H9 (cell line): ENCODE measurements at regions not wholly inside any gene's neighbourhood (a gene's known extent, or its start where the extent isn't known, plus 50 kb on each side); places are given as distances from the start of the nearest gene placed in this dataset.

Experiments used
- DNase-seq: peaks from one replicate; pipeline ENCODE4 v3.0.0-alpha.2; 2017
- H2AFZ ChIP-seq: one replicate; pipeline ENCODE4 v1.6.1; 2013; ENCODE audit warnings: mild to moderate bottlenecking, low read length, control low read depth, moderate library complexity
- H2AK5ac ChIP-seq: 2 replicates; pipeline ENCODE4 v1.6.1; 2013; ENCODE audit warnings: low read length, control low read depth, mixed read lengths; ENCODE audit not compliant: insufficient read length
- H2BK120ac ChIP-seq: one replicate; pipeline ENCODE4 v1.6.1; 2013; ENCODE audit warnings: low read depth, mild to moderate bottlenecking, low read length, control low read depth, inconsistent platforms; ENCODE audit not compliant: poor library complexity, severe bottlenecking
- H2BK12ac ChIP-seq: 2 replicates; pipeline ENCODE4 v1.6.1; 2013; ENCODE audit warnings: low read length, control low read depth, mixed read lengths, low read depth; ENCODE audit not compliant: insufficient read length
- H2BK15ac ChIP-seq: 2 replicates; pipeline ENCODE4 v1.6.1; 2013; ENCODE audit warnings: low read depth, low read length, control low read depth
- H2BK20ac ChIP-seq: one replicate; pipeline ENCODE4 v1.6.1; 2013; ENCODE audit warnings: low read depth, mild to moderate bottlenecking, low read length, control low read depth, inconsistent platforms; ENCODE audit not compliant: poor library complexity, severe bottlenecking
- H2BK5ac ChIP-seq: 2 replicates; pipeline ENCODE4 v1.6.1; 2013; ENCODE audit warnings: low read length, control low read depth, mixed read lengths; ENCODE audit not compliant: insufficient read length
- H3K14ac ChIP-seq: 2 replicates; pipeline ENCODE4 v1.6.1; 2013; ENCODE audit warnings: low read length, control low read depth; ENCODE audit not compliant: insufficient read depth
- H3K18ac ChIP-seq: 2 replicates; pipeline ENCODE4 v1.6.1; 2013; ENCODE audit warnings: low read depth, mild to moderate bottlenecking, mixed read lengths, low read length, control low read depth; ENCODE audit not compliant: insufficient read length
- H3K23ac ChIP-seq: 2 replicates; pipeline ENCODE4 v1.6.1; 2013; ENCODE audit warnings: low read length, control low read depth, mixed read lengths, low read depth; ENCODE audit not compliant: insufficient read length
- H3K23me2 ChIP-seq: 2 replicates; pipeline ENCODE4 v1.6.1; 2013; ENCODE audit warnings: low read depth, mild to moderate bottlenecking, mixed read lengths, low read length, control low read depth; ENCODE audit not compliant: insufficient read length, poor library complexity, severe bottlenecking
- H3K27ac ChIP-seq: 2 replicates; pipeline ENCODE4 v1.5.1; 2013; ENCODE audit warnings: low read length, control low read depth, mixed read lengths, low read depth; ENCODE audit not compliant: insufficient read length
- H3K27me3 ChIP-seq: 2 replicates; pipeline ENCODE4 v1.6.1; 2013; ENCODE audit warnings: low read length, control low read depth, inconsistent platforms; ENCODE audit not compliant: insufficient read depth
- H3K4ac ChIP-seq: 2 replicates; pipeline ENCODE4 v1.6.1; 2013; ENCODE audit warnings: low read depth, mild to moderate bottlenecking, control low read depth, inconsistent platforms, low read length, moderate library complexity
- H3K4me1 ChIP-seq: 2 replicates; pipeline ENCODE4 v1.6.1; 2013; ENCODE audit warnings: low read length, control low read depth, inconsistent platforms; ENCODE audit not compliant: insufficient read depth
- H3K4me2 ChIP-seq: 2 replicates; pipeline ENCODE4 v1.6.1; 2013; ENCODE audit warnings: low read length, control low read depth, mixed read lengths; ENCODE audit not compliant: insufficient read length, insufficient read depth
- H3K56ac ChIP-seq: 2 replicates; pipeline ENCODE4 v1.6.1; 2013; ENCODE audit warnings: low read depth, mild to moderate bottlenecking, mixed read lengths, low read length, control low read depth; ENCODE audit not compliant: insufficient read length
- H3K79me1 ChIP-seq: 2 replicates; pipeline ENCODE4 v1.6.1; 2013; ENCODE audit warnings: low read depth, mild to moderate bottlenecking, moderate library complexity, low read length, control low read depth, inconsistent platforms; ENCODE audit not compliant: insufficient read depth, poor library complexity, severe bottlenecking
- H3K79me2 ChIP-seq: 2 replicates; pipeline ENCODE4 v1.6.1; 2013; ENCODE audit warnings: low read length, control low read depth, inconsistent platforms; ENCODE audit not compliant: insufficient read depth
- H3K9ac ChIP-seq: 2 replicates; pipeline ENCODE4 v1.6.1; 2013; ENCODE audit warnings: low read length, control low read depth, mixed read lengths; ENCODE audit not compliant: insufficient read length; ENCODE audit errors: extremely low read depth
- H3K9me3 ChIP-seq: one replicate; pipeline ENCODE4 v1.6.1; 2013; ENCODE audit warnings: low read depth, low read length, inconsistent platforms; ENCODE audit not compliant: control insufficient read depth
- H3T11ph ChIP-seq: one replicate; pipeline ENCODE4 v1.6.1; 2013; ENCODE audit warnings: mild to moderate bottlenecking, low read length, control low read depth, inconsistent platforms
- H4K20me1 ChIP-seq: one replicate; pipeline ENCODE4 v1.6.1; 2013; ENCODE audit not compliant: control insufficient read depth, insufficient read length, insufficient read depth
- H4K5ac ChIP-seq: 2 replicates; pipeline ENCODE4 v1.6.1; 2013; ENCODE audit warnings: low read depth, mild to moderate bottlenecking, mixed read lengths, low read length, control low read depth; ENCODE audit not compliant: insufficient read length
- H4K8ac ChIP-seq: replicated peaks from 2 replicates; pipeline ENCODE4 v1.6.1; 2013; ENCODE audit warnings: low read length, control low read depth, mixed read lengths, low read depth; ENCODE audit not compliant: insufficient read length
- H4K91ac ChIP-seq: 2 replicates; pipeline ENCODE4 v1.6.1; 2013; ENCODE audit warnings: low read depth, mild to moderate bottlenecking, moderate library complexity, mixed read lengths, low read length, control low read depth; ENCODE audit not compliant: insufficient read length
- H3K27ac Mint-ChIP-seq, 3 experiments: 2 replicates in 2 of 3; 3 replicates in 1 of 3; pipeline ENCODE4 v1.8.0; 2020 to 2021; ENCODE audit warnings: mixed read lengths in 3 of 3, mild to moderate bottlenecking in 1 of 3, moderate library complexity in 1 of 3
- H3K27me3 Mint-ChIP-seq: 2 replicates; pipeline ENCODE4 v1.8.0; 2021; ENCODE audit warnings: low read depth, mild to moderate bottlenecking, moderate library complexity, mixed read lengths
- H3K36me3 Mint-ChIP-seq, 3 experiments: 2 replicates in 2 of 3; 3 replicates in 1 of 3; pipeline ENCODE4 v1.8.0; 2020 to 2021; ENCODE audit warnings: low read depth in 3 of 3, mixed read lengths in 3 of 3; ENCODE audit not compliant: insufficient read depth in 1 of 3
- H3K4me1 Mint-ChIP-seq, 2 experiments: 2 replicates each; pipeline ENCODE4 v1.8.0; 2020; ENCODE audit warnings: mixed read lengths in 2 of 2
- H3K4me3 Mint-ChIP-seq, 2 experiments: 2 replicates in 1 of 2; 3 replicates in 1 of 2; pipeline ENCODE4 v1.8.0; 2020 to 2021; ENCODE audit warnings: mild to moderate bottlenecking in 2 of 2, mixed read lengths in 2 of 2, moderate library complexity in 1 of 2
- H3K9me3 Mint-ChIP-seq, 2 experiments: 2 replicates in 1 of 2; 3 replicates in 1 of 2; pipeline ENCODE4 v1.8.0; 2020; ENCODE audit warnings: mild to moderate bottlenecking in 2 of 2, mixed read lengths in 2 of 2, moderate library complexity in 1 of 2
- CTCF ChIP-seq: fragments of 200-600 bp; sonication (generic); conservative IDR thresholded peaks from 3 replicates; pipeline ENCODE4 v1.8.0; 2021; ENCODE audit warnings: antibody characterized with exemption, mild to moderate bottlenecking
- whole genome bisulfite sequencing: extraction: QIAGEN DNeasy Blood & Tissue Kit; methylation state at CpG from one replicate; pipeline ENCODE4 v1.1.7; 2013; ENCODE audit warnings: missing lambda C conversion rate, low lambda C conversion rate, mixed read lengths; ENCODE audit not compliant: insufficient read length; ENCODE audit errors: extremely low coverage; 5-methylcytosine and 5-hydroxymethylcytosine counted together

- Histone ChIP-seq H2BK12ac (no peak overlapping the region), H3K4me1 (no peaks in the 10 kb centered on the region), H3K14ac (no peak overlapping the region), H3K79me1 (no peaks in the 10 kb centered on the region), H3K4me2 (no peak overlapping the region), H2AK5ac (no peak overlapping the region), H3K23me2 (no peaks in the 10 kb centered on the region), H2BK120ac (no peak overlapping the region), H3T11ph (no peak overlapping the region), H3K23ac (no peak overlapping the region), H4K5ac (no peak overlapping the region), H3K4ac (no peak overlapping the region), H4K91ac (no peak overlapping the region), H4K8ac (no peak overlapping the region), H3K27me3 (no peaks in the 10 kb centered on the region), H3K79me2 (no peaks in the 10 kb centered on the region), H2BK15ac (no peak overlapping the region), H3K27ac (no peak overlapping the region), H3K9me3 (no peaks in the 10 kb centered on the region), H2BK20ac (no peak overlapping the region), H2AFZ (no peak overlapping the region), H3K9ac (no peak overlapping the region), H3K56ac (no peak overlapping the region), H4K20me1 (no peaks in the 10 kb centered on the region), H2BK5ac (no peak overlapping the region), H3K18ac (no peak overlapping the region)
- no CpG with 5 or more reads among the region's 2 CpGs for WGBS
- Mint-ChIP-seq H3K27ac (no peak overlapping the region), H3K4me3 (no peak overlapping the region), H3K27me3 (no peaks in the 10 kb centered on the region; the same call in 1 of the 2 replicates), H3K9me3 (no peaks in the 10 kb centered on the region), H3K36me3 (no peaks in the 10 kb centered on the region), H3K4me1 (peaks cover 2 to 5% of the 10 kb centered on the region in 2 experiments)
- no peak for TF ChIP-seq CTCF
- no peak for DNase-seq
These were observed 113.5 kb downstream of the PLCE1 start for GRCh38 chr10:94107191-94107590.
